ENCODE measurements at regions not wholly inside any gene's neighbourhood (a gene's known extent, or its start where the extent isn't known, plus 50 kb on each side); places are given as distances from the start of the nearest gene placed in this dataset.

GRCh38 chr7:91600112-91600511 is 280.4 kb downstream of the MTERF1 start:
- H3K4me3 ChIP-seq, result no peak overlapping the region
- TF ChIP-seq, protein P1, sequence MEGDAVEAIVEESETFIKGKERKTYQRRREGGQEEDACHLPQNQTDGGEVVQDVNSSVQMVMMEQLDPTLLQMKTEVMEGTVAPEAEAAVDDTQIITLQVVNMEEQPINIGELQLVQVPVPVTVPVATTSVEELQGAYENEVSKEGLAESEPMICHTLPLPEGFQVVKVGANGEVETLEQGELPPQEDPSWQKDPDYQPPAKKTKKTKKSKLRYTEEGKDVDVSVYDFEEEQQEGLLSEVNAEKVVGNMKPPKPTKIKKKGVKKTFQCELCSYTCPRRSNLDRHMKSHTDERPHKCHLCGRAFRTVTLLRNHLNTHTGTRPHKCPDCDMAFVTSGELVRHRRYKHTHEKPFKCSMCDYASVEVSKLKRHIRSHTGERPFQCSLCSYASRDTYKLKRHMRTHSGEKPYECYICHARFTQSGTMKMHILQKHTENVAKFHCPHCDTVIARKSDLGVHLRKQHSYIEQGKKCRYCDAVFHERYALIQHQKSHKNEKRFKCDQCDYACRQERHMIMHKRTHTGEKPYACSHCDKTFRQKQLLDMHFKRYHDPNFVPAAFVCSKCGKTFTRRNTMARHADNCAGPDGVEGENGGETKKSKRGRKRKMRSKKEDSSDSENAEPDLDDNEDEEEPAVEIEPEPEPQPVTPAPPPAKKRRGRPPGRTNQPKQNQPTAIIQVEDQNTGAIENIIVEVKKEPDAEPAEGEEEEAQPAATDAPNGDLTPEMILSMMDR (IDR thresholded peaks at IDR 0.05), result no peak
- no peak for TF ChIP-seq POLR2A (IDR thresholded peaks at IDR 0.05)
- DNase-seq, result no peak
- H3K27ac ChIP-seq, result no peak overlapping the region
- H3K27me3 ChIP-seq, result no peaks in the 10 kb centered on the region
- H3K9me3 ChIP-seq, result no peaks in the 10 kb centered on the region
- H3K36me3 ChIP-seq, result no peaks in the 10 kb centered on the region
- no peaks in the 10 kb centered on the region for H3K4me1 ChIP-seq
- intact Hi-C loops (cut with DNase I; ENCODE audit: low total_unique reads), result no loop called here

DNA sequence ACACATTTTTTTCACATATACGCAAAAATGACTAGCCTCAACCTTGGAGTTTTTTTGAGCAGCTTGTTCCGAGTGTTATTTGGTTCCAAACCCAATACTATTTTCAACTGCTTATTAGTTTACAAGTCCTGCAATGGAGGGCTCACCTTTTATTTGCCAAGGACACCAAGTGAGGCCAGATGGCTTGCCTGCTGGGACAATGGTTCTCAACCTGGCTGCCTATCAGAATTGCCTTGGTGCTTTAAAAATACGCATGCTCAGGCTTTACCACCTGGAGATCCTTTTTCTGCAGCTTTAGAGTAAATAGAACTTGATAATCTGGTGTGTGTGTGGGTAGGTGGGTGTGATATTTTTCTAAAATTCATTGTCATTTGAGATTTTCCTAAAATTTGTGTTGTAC is 276.8 kb downstream of the MTERF1 start:
- Histone ChIP-seq H3K27ac (no peak overlapping the region), H3K4me1 (no peaks in the 10 kb centered on the region), H3K4me3 (no peak overlapping the region), H3K27me3 (no peaks in the 10 kb centered on the region), H3K36me3 (no peaks in the 10 kb centered on the region), H3K9me3 (no peaks in the 10 kb centered on the region)
- DNase-seq, result no peak
- TF ChIP-seq, protein P1 (IDR thresholded peaks at IDR 0.05), result no peak
- no peak for TF ChIP-seq POLR2A (IDR thresholded peaks at IDR 0.05)
- intact Hi-C loops (cut with DNase I; ENCODE audit: low total_unique reads), result no loop called here

DNA sequence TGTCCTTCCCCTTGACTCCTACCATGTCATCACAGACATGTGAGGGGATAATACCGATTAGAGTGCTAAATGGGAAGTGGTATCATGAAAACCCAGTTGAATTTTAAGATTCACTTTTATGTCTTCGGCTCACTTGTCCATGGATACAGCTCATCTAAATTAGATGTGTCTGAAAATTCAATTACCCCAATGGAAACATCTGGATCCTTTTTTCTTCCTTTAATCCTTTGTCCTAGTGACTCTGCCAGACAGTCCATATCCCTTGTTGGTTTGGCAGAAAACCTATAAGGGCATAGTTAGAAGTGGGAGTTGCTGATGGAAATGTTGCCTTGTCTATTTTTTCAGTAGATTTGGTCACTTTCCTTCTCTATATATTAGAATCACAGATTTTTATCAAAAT is 271.9 kb downstream of the MTERF1 start:
- TF ChIP-seq, protein P1 (IDR thresholded peaks at IDR 0.05), result no peak
- TF ChIP-seq POLR2A (IDR thresholded peaks at IDR 0.05), result no peak

DNA sequence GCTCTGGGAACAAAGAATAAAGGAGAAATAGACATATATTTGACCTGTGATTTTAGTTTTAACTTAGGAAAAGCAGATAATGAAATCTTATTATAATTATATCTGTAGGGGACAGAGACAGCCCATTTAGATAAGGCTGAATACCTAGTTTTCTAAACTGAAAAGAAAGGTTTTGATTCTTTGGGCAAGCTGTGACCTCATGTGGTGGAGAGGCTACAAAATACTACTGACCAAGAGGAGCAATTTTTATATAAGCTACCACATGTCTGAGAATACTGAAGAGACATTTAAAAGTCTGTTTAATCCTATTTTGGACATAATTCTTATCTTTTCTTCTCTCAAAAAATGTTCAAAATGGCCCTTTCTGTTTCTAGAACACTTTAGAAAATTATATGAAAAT is 271.0 kb downstream of the MTERF1 start:
- intact Hi-C loops (cut with DNase I; ENCODE audit: low total_unique reads), result no loop called here
- Histone ChIP-seq H3K36me3 (no peaks in the 10 kb centered on the region), H3K27me3 (no peaks in the 10 kb centered on the region), H3K27ac (no peak overlapping the region), H3K4me1 (no peaks in the 10 kb centered on the region), H3K9me3 (no peaks in the 10 kb centered on the region), H3K4me3 (no peak overlapping the region)
- no peak for TF ChIP-seq POLR2A (IDR thresholded peaks at IDR 0.05)
- TF ChIP-seq, protein P1 (IDR thresholded peaks at IDR 0.05), result no peak
- DNase-seq, result no peak

More for the DNA sequence above, 271.9 kb downstream of the MTERF1 start:
- Histone ChIP-seq H3K36me3 (no peaks in the 10 kb centered on the region), H3K27ac (no peak overlapping the region), H3K27me3 (no peaks in the 10 kb centered on the region), H3K4me3 (no peak overlapping the region), H3K9me3 (no peaks in the 10 kb centered on the region), H3K4me1 (no peaks in the 10 kb centered on the region)
- DNase-seq, result no peak
- intact Hi-C loops (cut with DNase I; ENCODE audit: low total_unique reads), result no loop called here

DNA sequence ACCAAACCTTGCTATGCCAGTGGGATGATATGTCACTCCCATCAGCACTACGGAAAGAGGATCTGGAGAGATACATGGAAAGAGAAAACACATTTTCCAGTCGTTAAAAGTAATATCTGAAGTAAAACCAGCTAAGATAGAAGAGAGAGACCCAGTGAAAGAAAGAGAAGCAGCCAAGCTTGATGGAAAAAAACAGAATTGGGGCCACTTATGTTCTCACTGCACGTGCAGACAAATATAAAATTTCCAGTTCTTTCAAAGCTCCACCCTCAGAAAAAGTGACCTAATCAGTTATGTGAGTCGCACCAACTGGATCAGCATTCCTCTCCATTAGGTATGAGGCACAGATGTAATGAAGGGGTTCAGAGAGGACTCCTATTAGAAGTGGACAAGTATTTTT is 266.1 kb downstream of the MTERF1 start:
- H3K27me3 ChIP-seq, result no peaks in the 10 kb centered on the region
- H3K36me3 ChIP-seq, result no peaks in the 10 kb centered on the region
- intact Hi-C loops (cut with DNase I; ENCODE audit: low total_unique reads), result no loop called here
- H3K9me3 ChIP-seq, result no peaks in the 10 kb centered on the region
- DNase-seq, result no peak
- H3K4me3 ChIP-seq, result no peak overlapping the region
- no peaks in the 10 kb centered on the region for H3K4me1 ChIP-seq
- H3K27ac ChIP-seq, result no peak overlapping the region
- no peak for TF ChIP-seq POLR2A (IDR thresholded peaks at IDR 0.05)
- TF ChIP-seq, protein P1 (IDR thresholded peaks at IDR 0.05), result no peak
